Body of pancreas (tissue), 4 donors: ENCODE measurements at regions not wholly inside any gene's neighbourhood (a gene's known extent, or its start where the extent isn't known, plus 50 kb on each side); places are given as distances from the start of the nearest gene placed in this dataset.

Source experiments
- CTCF ChIP-seq, 7 experiments: fragments of 450-650 bp in 4 of 7; fragments of 200-600 bp in 3 of 7; sonication (generic) in 3 of 7; IDR thresholded peaks; one replicate each; pipeline ENCODE4 v1.5.1; 2016 to 2019; ENCODE audit warnings: antibody characterized with exemption in 7 of 7
- POLR2A ChIP-seq, 3 donors: fragments of 450-650 bp; IDR thresholded peaks; one replicate each; pipeline ENCODE4 v1.6.1; 2016; ENCODE audit warnings: antibody characterized with exemption in 3 of 3, mild to moderate bottlenecking in 2 of 3

DNA sequence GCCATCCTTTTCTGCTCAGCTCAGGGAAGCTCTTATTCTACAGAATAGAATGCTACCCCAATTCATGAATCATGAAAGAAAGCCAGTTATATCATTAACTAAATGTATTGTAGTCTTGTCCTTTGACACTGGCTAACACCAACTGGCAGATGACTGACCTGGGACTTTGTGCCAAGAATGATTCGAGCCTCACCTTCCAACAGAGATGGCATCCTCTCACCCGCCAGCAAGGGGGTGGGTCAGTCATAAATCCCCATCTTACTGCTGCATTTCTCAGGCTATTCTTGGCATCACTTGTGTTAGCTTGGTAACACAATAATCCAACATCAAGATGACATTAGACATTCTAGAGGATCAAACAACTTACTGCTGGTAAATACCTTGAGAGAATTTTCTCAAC, 1239.8 kb upstream of the MIR17HG start:
- no peak for TF ChIP-seq CTCF (IDR thresholded peaks at IDR 0.05)
- no peak for TF ChIP-seq POLR2A (IDR thresholded peaks at IDR 0.05)
